ENCODE measurements at regions not wholly inside any gene's neighbourhood (a gene's known extent, or its start where the extent isn't known, plus 50 kb on each side); places are given as distances from the start of the nearest gene placed in this dataset.

GRCh38 chr22:48905206-48905975 is 922.3 kb downstream of the BRD1 start:
- no peak for DNase-seq (ENCODE audit: low read depth, low spot score)

GRCh38 chr22:48902983-48903650 is 924.6 kb downstream of the BRD1 start:
- intact Hi-C loops (cut with micrococcal nuclease; ENCODE audit: unreplicated experiment) (no loop called here), in situ Hi-C loops (cut with HindIII; ENCODE audit: low pct_unique_long_range_greater_than_20kb, low sequenced_read_pairs) (no loop called here)
- H3K4me1 ChIP-seq (ENCODE audit: control insufficient read depth, insufficient read depth, low read length), result no peaks in the 10 kb centered on the region
- no peaks in the 10 kb centered on the region; the same call in 1 of the 2 replicates for H3K27me3 ChIP-seq (ENCODE audit: control insufficient read depth, insufficient read depth, low read length)
- no peak for ATAC-seq
- ChIA-PET CTCF (no interaction called here), POLR2A (interaction anchor here (0.6 kb wide), 1 partner anchor 810 kb away, joined by 18 read pairs; no protein-coding TSS in a partner anchor)
- H3K4me3 ChIP-seq (ENCODE audit: low read depth in 2 of 2, low read length in 2 of 2), result no peak overlapping the region
- H3K9me3 ChIP-seq (ENCODE audit: control insufficient read depth, insufficient read depth, low read depth, low read length), result no peaks in the 10 kb centered on the region
- no peak for TF ChIP-seq CTCF (IDR thresholded peaks at IDR 0.05)
- TF ChIP-seq, protein P1, sequence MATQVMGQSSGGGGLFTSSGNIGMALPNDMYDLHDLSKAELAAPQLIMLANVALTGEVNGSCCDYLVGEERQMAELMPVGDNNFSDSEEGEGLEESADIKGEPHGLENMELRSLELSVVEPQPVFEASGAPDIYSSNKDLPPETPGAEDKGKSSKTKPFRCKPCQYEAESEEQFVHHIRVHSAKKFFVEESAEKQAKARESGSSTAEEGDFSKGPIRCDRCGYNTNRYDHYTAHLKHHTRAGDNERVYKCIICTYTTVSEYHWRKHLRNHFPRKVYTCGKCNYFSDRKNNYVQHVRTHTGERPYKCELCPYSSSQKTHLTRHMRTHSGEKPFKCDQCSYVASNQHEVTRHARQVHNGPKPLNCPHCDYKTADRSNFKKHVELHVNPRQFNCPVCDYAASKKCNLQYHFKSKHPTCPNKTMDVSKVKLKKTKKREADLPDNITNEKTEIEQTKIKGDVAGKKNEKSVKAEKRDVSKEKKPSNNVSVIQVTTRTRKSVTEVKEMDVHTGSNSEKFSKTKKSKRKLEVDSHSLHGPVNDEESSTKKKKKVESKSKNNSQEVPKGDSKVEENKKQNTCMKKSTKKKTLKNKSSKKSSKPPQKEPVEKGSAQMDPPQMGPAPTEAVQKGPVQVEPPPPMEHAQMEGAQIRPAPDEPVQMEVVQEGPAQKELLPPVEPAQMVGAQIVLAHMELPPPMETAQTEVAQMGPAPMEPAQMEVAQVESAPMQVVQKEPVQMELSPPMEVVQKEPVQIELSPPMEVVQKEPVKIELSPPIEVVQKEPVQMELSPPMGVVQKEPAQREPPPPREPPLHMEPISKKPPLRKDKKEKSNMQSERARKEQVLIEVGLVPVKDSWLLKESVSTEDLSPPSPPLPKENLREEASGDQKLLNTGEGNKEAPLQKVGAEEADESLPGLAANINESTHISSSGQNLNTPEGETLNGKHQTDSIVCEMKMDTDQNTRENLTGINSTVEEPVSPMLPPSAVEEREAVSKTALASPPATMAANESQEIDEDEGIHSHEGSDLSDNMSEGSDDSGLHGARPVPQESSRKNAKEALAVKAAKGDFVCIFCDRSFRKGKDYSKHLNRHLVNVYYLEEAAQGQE (IDR thresholded peaks at IDR 0.05; ENCODE audit: insufficient read depth in 1 of 2, low read depth in 2 of 2, low read length in 1 of 2), result no peak
- no peak overlapping the region for H3K27ac ChIP-seq (ENCODE audit: low read length)
- no TSS peak for BruUV-seq (replicated peaks)
- no peaks in the 10 kb centered on the region for H3K36me3 ChIP-seq (ENCODE audit: control insufficient read depth, insufficient read depth, low read length)
- no peak for DNase-seq (ENCODE audit: low read depth, low spot score)

More at GRCh38 chr22:48905206-48905975, 922.3 kb downstream of the BRD1 start:
- no peak for TF ChIP-seq TCF7L2 (IDR thresholded peaks at IDR 0.05; ENCODE audit: low read depth, low read length)
- no peak for TF ChIP-seq SIN3A (IDR thresholded peaks at IDR 0.05; ENCODE audit: borderline replicate concordance, insufficient read depth, low read depth, low read length)
- TF ChIP-seq, protein P1 (IDR thresholded peaks at IDR 0.05; ENCODE audit: insufficient read depth in 1 of 2, low read depth in 2 of 2, low read length in 1 of 2), result no peak
- TF ChIP-seq CTCF (IDR thresholded peaks at IDR 0.05), result no peak
- TF ChIP-seq POLR2AphosphoS5 (IDR thresholded peaks at IDR 0.05; ENCODE audit: low read depth, low read length), result no peak
- Histone ChIP-seq H3K4me1 (ENCODE audit: control insufficient read depth, insufficient read depth, low read length) (no peaks in the 10 kb centered on the region), H3K9me3 (ENCODE audit: control insufficient read depth, insufficient read depth, low read depth, low read length) (no peaks in the 10 kb centered on the region), H3K36me3 (ENCODE audit: control insufficient read depth, insufficient read depth, low read length) (no peaks in the 10 kb centered on the region), H3K27me3 (ENCODE audit: control insufficient read depth, insufficient read depth, low read length) (no peaks in the 10 kb centered on the region; the same call in 1 of the 2 replicates), H3K4me3 (ENCODE audit: low read depth in 2 of 2, low read length in 2 of 2) (no peak overlapping the region), H3K27ac (ENCODE audit: low read length) (no peak overlapping the region)
- ChIA-PET POLR2A (no interaction called here), CTCF (no interaction called here)
- no peak for ATAC-seq
- in situ Hi-C loops (cut with HindIII; ENCODE audit: low pct_unique_long_range_greater_than_20kb, low sequenced_read_pairs), result no loop called here
- no TSS peak for BruUV-seq (replicated peaks)
- intact Hi-C loops (cut with micrococcal nuclease; ENCODE audit: unreplicated experiment), result no loop called here

Data from Panc1 (cell line).